HepG2 (cell line): ENCODE measurements at regions not wholly inside any gene's neighbourhood (a gene's known extent, or its start where the extent isn't known, plus 50 kb on each side); places are given as distances from the start of the nearest gene placed in this dataset.
A peak's percentile ranks its signal among the peaks of the same experiment; 100 is the strongest.

Source experiments
- ASH2L ChIP-seq: fragments of 300-600, 200-600 bp; sonication (generic); IDR thresholded peaks from 2 replicates; pipeline ENCODE4 v1.7.0; 2017; ENCODE audit warnings: low read depth, mild to moderate bottlenecking, moderate library complexity, mixed read lengths, low read length; ENCODE audit not compliant: insufficient read length
- HNRNPL ChIP-seq: fragments of 200-400 bp; formaldehyde crosslinking; IDR thresholded peaks from 2 replicates; pipeline ENCODE4 v1.6.1; 2017; ENCODE audit warnings: mild to moderate bottlenecking, low read depth, low read length
- KLF12 ChIP-seq: sonication (generic); formaldehyde crosslinking; IDR thresholded peaks from 2 replicates; pipeline ENCODE4 v1.4.0; 2020; ENCODE audit warnings: missing genetic modification reagents, borderline replicate concordance
- PTBP1 ChIP-seq: fragments of 200-400 bp; formaldehyde crosslinking; IDR thresholded peaks from 2 replicates; pipeline ENCODE4 v1.6.1; 2018; ENCODE audit warnings: low read length, low read depth; ENCODE audit not compliant: poor library complexity, severe bottlenecking
- SCMH1 ChIP-seq: sonication (generic); formaldehyde crosslinking; IDR thresholded peaks from 2 replicates; pipeline ENCODE4 v1.9.0; 2021; ENCODE audit warnings: missing genetic modification reagents, mild to moderate bottlenecking, borderline replicate concordance
- SNAI1 ChIP-seq: sonication (generic); formaldehyde crosslinking; IDR thresholded peaks from 2 replicates; pipeline ENCODE4 v1.5.0; 2020; ENCODE audit warnings: mild to moderate bottlenecking, missing genetic modification reagents, borderline replicate concordance
- YY1 ChIP-seq: IDR thresholded peaks from 2 replicates; pipeline ENCODE4 v1.6.1; 2011; ENCODE audit warnings: low read length, low read depth, moderate library complexity, mild to moderate bottlenecking; ENCODE audit not compliant: insufficient read depth, insufficient replicate concordance
- ZNF749 ChIP-seq: sonication (generic); formaldehyde crosslinking; IDR thresholded peaks from 2 replicates; pipeline ENCODE4 v1.8.0; 2022; ENCODE audit warnings: mild to moderate bottlenecking, missing genetic modification reagents, moderate library complexity, borderline replicate concordance
- ZNF768 ChIP-seq: sonication (generic); formaldehyde crosslinking; IDR thresholded peaks from 2 replicates; pipeline ENCODE4 v1.4.0; 2020; ENCODE audit warnings: missing genetic modification reagents
- TF ChIP-seq, protein P1 (sequence below): sonication (generic); formaldehyde crosslinking; IDR thresholded peaks from 2 replicates; pipeline ENCODE4 v1.4.0; 2020; ENCODE audit warnings: missing genetic modification reagents
- TF ChIP-seq, protein P2 (sequence below): IDR thresholded peaks from 2 replicates; pipeline ENCODE4 v1.6.1; 2016; ENCODE audit warnings: low read depth
- TF ChIP-seq, protein P3 (sequence below): IDR thresholded peaks from 2 replicates; pipeline ENCODE4 v1.6.1; 2016
- TF ChIP-seq, protein P4 (sequence below): sonication (generic); formaldehyde crosslinking; IDR thresholded peaks from 2 replicates; pipeline ENCODE4 v1.4.0; 2020; ENCODE audit warnings: missing genetic modification reagents, borderline replicate concordance
- TF ChIP-seq, protein P5 (sequence below): sonication (generic); formaldehyde crosslinking; IDR thresholded peaks from 2 replicates; pipeline ENCODE4 v1.5.0; 2020; ENCODE audit warnings: mild to moderate bottlenecking, missing genetic modification reagents
- TF ChIP-seq, protein P6 (sequence below): sonication (generic); formaldehyde crosslinking; IDR thresholded peaks from 2 replicates; pipeline ENCODE4 v1.5.0; 2020; ENCODE audit warnings: missing genetic modification reagents

DNA sequence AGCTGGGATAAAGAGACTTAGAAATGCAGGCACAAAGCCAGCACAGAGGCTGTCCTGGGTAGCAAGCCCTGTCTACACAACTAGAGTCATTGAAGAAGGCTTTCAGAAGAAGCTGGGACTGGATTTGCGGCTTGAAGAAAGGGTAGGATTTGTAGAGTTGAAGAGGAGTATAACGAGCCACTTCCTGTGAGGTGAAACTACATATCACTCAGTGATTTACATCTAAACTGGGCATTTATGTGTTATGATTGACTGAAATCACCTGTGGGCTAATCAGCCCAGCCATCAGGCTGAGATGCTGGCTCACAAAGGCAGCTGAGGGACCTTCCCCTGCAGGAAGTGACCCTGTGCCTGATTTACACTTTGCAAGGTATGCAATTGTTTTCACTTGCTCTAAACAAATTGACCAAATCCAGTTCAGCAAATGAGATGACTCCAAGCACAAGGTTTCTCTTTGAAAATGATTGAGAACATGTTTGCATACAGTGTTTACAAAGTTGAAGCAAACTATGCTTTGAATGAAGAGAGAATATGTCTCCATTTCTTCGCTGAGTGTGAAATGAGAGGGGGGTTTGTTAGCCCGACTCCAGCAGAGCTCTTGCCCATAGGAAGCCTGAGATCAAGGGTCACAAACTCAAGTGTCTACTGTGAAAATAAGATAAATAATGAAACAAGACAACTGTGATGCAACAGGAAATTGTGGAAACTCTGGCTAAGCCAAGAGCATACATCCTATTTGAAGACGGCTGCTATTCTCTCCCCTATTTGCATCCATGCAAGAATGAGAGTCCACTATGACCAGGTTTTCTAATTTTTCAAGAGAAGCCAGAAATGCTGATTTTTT is 69.3 kb upstream of the HK2 start (continued):
- TF ChIP-seq, protein P1, sequence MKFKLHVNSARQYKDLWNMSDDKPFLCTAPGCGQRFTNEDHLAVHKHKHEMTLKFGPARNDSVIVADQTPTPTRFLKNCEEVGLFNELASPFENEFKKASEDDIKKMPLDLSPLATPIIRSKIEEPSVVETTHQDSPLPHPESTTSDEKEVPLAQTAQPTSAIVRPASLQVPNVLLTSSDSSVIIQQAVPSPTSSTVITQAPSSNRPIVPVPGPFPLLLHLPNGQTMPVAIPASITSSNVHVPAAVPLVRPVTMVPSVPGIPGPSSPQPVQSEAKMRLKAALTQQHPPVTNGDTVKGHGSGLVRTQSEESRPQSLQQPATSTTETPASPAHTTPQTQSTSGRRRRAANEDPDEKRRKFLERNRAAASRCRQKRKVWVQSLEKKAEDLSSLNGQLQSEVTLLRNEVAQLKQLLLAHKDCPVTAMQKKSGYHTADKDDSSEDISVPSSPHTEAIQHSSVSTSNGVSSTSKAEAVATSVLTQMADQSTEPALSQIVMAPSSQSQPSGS (CRISPR knock-in tag): peak; percentile 95
- TF ChIP-seq YY1: no peak
- TF ChIP-seq, protein P2, sequence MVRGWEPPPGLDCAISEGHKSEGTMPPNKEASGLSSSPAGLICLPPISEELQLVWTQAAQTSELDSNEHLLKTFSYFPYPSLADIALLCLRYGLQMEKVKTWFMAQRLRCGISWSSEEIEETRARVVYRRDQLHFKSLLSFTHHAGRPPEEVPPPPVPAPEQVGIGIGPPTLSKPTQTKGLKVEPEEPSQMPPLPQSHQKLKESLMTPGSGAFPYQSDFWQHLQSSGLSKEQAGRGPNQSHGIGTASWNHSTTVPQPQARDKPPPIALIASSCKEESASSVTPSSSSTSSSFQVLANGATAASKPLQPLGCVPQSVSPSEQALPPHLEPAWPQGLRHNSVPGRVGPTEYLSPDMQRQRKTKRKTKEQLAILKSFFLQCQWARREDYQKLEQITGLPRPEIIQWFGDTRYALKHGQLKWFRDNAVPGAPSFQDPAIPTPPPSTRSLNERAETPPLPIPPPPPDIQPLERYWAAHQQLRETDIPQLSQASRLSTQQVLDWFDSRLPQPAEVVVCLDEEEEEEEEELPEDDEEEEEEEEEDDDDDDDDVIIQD (CRISPR knock-in tag): peak; percentile 95; the same call in 1 of the 2 replicates
- TF ChIP-seq SCMH1 (CRISPR knock-in tag): no peak
- TF ChIP-seq, protein P3, sequence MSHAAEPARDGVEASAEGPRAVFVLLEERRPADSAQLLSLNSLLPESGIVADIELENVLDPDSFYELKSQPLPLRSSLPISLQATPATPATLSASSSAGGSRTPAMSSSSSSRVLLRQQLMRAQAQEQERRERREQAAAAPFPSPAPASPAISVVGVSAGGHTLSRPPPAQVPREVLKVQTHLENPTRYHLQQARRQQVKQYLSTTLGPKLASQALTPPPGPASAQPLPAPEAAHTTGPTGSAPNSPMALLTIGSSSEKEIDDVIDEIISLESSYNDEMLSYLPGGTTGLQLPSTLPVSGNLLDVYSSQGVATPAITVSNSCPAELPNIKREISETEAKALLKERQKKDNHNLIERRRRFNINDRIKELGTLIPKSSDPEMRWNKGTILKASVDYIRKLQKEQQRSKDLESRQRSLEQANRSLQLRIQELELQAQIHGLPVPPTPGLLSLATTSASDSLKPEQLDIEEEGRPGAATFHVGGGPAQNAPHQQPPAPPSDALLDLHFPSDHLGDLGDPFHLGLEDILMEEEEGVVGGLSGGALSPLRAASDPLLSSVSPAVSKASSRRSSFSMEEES (CRISPR knock-in tag): peak; percentile 89
- TF ChIP-seq, protein P4, sequence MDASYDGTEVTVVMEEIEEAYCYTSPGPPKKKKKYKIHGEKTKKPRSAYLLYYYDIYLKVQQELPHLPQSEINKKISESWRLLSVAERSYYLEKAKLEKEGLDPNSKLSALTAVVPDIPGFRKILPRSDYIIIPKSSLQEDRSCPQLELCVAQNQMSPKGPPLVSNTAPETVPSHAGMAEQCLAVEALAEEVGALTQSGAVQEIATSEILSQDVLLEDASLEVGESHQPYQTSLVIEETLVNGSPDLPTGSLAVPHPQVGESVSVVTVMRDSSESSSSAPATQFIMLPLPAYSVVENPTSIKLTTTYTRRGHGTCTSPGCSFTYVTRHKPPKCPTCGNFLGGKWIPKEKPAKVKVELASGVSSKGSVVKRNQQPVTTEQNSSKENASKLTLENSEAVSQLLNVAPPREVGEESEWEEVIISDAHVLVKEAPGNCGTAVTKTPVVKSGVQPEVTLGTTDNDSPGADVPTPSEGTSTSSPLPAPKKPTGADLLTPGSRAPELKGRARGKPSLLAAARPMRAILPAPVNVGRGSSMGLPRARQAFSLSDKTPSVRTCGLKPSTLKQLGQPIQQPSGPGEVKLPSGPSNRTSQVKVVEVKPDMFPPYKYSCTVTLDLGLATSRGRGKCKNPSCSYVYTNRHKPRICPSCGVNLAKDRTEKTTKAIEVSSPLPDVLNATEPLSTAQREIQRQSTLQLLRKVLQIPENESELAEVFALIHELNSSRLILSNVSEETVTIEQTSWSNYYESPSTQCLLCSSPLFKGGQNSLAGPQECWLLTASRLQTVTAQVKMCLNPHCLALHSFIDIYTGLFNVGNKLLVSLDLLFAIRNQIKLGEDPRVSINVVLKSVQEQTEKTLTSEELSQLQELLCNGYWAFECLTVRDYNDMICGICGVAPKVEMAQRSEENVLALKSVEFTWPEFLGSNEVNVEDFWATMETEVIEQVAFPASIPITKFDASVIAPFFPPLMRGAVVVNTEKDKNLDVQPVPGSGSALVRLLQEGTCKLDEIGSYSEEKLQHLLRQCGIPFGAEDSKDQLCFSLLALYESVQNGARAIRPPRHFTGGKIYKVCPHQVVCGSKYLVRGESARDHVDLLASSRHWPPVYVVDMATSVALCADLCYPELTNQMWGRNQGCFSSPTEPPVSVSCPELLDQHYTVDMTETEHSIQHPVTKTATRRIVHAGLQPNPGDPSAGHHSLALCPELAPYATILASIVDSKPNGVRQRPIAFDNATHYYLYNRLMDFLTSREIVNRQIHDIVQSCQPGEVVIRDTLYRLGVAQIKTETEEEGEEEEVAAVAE (CRISPR knock-in tag): 0 out of 2 replicates have a peak, but pooled peaks have one; percentile 57
- TF ChIP-seq SNAI1 (CRISPR knock-in tag): no peak
- TF ChIP-seq, protein P5, sequence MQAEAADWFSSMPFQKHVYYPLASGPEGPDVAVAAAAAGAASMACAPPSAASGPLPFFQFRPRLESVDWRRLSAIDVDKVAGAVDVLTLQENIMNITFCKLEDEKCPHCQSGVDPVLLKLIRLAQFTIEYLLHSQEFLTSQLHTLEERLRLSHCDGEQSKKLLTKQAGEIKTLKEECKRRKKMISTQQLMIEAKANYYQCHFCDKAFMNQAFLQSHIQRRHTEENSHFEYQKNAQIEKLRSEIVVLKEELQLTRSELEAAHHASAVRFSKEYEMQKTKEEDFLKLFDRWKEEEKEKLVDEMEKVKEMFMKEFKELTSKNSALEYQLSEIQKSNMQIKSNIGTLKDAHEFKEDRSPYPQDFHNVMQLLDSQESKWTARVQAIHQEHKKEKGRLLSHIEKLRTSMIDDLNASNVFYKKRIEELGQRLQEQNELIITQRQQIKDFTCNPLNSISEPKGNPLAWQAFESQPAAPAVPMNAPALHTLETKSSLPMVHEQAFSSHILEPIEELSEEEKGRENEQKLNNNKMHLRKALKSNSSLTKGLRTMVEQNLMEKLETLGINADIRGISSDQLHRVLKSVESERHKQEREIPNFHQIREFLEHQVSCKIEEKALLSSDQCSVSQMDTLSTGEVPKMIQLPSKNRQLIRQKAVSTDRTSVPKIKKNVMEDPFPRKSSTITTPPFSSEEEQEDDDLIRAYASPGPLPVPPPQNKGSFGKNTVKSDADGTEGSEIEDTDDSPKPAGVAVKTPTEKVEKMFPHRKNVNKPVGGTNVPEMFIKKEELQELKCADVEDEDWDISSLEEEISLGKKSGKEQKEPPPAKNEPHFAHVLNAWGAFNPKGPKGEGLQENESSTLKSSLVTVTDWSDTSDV (CRISPR knock-in tag): no peak
- TF ChIP-seq KLF12 (CRISPR knock-in tag): no peak
- no peak for TF ChIP-seq HNRNPL
- TF ChIP-seq PTBP1: no peak
- peak; percentile 70; the same call in 1 of the 2 replicates for TF ChIP-seq ZNF749 (CRISPR knock-in tag)
- TF ChIP-seq, protein P6, sequence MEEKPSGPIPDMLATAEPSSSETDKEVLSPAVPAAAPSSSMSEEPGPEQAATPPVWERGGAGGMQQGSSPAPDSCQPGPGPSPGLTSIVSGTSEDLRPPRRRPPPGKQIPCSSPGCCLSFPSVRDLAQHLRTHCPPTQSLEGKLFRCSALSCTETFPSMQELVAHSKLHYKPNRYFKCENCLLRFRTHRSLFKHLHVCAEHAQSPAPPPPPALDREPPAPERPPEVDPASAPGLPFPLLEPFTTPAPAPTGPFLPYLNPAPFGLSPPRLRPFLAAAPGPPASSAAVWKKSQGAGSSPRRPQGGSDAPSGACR (CRISPR knock-in tag): peak; percentile 92; the same call in 1 of the 2 replicates
- peak; percentile 99 for TF ChIP-seq ASH2L
- no peak for TF ChIP-seq ZNF768 (CRISPR knock-in tag)
